ENCODE measurements at regions not wholly inside any gene's neighbourhood (a gene's known extent, or its start where the extent isn't known, plus 50 kb on each side); places are given as distances from the start of the nearest gene placed in this dataset.

- TF ChIP-seq POLR2A (IDR thresholded peaks at IDR 0.05) (no peak), CTCF (IDR thresholded peaks at IDR 0.05) (no peak), POLR2AphosphoS5 (IDR thresholded peaks at IDR 0.05) (no peak), EP300 (IDR thresholded peaks at IDR 0.05) (no peak)
Measured at GRCh38 chr6:44682280-44682679, 294.8 kb downstream of the CDC5L start.

Measured in suprapubic skin (tissue), 4 donors.